ENCODE measurements at regions not wholly inside any gene's neighbourhood (a gene's known extent, or its start where the extent isn't known, plus 50 kb on each side); places are given as distances from the start of the nearest gene placed in this dataset.
"Not testable (repeated sequence)": the region's sequence is repeated elsewhere in the genome, so short reads cannot be mapped to it uniquely, and the experiment has no call there.

DNA sequence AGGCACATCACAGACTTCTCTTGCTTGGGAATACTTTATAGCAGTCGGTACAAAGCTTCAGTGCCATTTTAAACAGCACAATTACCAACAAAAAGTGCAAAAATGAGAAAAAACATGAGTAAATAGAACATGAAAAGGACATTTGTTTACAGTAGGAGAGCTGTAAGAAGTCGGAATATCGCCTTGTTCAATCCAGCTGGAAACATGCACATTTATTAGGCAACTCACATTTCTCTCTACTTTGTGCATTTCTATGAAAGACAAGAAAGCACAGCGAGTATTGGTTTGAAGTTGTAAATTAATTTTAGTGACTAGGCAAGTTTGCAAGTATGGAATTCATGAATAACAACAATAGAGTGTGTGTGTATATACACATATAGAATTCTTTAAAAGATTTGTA lies 484.7 kb downstream of the DACH1 start:
- DNase-seq (ENCODE audit: low read depth in 3 of 3, low spot score in 2 of 3): no peak

DNA sequence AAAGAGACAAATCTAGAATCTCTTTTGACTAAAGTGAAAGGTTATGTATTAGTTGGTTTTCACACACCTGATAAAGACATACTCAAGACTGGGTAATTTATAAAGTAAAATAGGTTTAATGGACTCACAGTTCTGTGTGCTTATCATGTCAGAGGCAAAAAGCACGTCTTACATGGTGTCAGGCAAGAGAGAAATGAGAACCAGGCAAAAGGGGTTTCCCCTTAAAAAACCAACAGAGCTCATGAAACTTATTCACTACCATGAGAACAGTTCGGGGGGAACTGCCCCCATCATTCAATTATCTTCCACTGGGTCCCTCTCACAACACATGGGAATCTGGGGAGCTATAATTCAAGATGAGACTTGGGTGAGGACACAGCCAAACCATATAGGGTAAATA lies 486.8 kb downstream of the DACH1 start:
- no peak for DNase-seq (ENCODE audit: low read depth in 3 of 3, low spot score in 2 of 3)

DNA sequence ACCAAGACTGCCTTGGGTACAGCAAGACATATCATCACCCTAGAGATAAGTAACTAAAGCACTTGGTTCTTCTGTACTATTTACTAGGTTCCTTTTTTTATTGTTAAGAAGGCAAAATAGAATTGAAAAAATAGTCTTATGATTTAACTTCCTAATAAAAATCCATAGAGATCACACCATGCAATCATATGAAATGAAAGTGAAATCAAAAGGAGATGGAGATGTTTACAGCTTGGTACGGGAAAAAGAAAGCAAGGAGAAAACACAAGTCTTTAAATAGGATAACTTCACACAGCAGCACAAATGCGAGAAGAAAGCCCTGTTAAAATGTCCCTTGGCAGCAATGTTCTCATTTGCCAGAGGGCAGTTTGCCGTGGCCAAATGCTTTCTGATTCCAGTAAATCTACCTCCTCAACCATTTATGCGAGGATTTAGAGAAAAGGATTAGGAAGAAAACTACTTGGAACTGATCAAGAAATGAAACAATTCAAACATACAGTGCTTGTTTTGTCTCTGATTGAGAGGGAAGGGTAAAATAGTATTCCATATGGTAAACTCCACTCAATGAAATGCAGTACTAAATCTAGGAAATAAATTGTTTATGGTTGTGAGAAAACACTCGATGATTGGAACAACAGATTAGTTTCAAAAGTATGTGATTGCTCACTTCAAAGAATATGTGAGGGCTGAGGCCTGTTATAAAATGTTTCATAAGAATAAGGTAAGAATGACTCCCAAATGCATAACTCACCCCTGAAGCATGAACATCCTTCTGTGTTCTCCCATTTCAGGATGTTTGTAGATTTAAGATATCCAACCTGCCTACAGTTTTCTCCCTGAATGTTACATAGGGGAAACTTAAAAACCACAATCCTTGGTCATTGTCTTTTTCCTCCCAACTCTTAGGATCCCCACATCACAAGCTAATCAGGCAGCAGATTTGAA lies 487.8 kb downstream of the DACH1 start:
- DNase-seq (ENCODE audit: low read depth in 3 of 3, low spot score in 2 of 3): no peak

DNA sequence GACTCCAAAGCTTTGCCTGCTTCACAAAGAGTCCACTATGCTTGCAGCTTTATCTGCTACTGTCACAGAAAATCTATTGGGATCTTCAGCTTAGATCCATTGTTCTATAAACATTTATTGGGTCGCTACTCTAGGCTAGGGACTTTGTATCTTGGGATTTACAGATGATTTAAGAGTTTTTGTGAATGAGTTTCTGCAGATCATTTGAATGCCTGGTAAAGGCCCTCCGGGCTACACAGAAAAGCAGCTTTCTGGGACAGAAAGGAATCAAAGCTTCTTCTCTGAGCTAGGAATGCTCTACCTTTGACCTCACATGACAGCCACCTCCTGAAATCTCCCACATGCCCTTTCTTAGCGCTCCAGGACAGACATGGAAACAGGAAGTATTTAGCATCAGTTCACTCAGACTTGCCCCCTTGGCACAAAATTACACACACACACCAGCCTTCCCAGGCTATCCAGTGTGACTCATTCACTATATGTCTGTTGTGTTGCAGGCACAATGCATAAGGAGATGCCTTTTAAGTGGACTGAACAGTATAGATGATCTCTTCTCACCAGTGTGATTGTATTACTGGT lies 492.4 kb downstream of the DACH1 start:
- DNase-seq (ENCODE audit: low read depth in 3 of 3, low spot score in 2 of 3): no peak

DNA sequence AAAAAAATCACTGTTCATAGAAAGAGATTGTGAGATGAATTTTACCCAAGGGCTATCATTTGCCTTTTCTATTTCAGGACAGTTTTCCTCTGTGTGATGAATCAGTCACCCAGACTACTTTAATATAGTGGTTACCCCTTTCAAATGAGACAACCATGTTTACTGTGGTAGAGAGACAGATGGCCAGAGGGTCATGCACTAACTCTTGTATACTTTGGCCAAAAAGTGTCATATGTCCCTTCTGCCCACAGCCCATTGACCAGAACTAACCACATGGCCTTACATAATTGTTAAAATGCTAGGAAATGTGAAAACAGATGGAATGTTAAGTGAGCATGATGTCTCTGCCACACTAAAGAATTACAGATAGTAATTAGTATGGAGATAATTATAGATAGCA lies 498.7 kb downstream of the DACH1 start:
- no peak for DNase-seq (ENCODE audit: low read depth in 3 of 3, low spot score in 2 of 3)

DNA sequence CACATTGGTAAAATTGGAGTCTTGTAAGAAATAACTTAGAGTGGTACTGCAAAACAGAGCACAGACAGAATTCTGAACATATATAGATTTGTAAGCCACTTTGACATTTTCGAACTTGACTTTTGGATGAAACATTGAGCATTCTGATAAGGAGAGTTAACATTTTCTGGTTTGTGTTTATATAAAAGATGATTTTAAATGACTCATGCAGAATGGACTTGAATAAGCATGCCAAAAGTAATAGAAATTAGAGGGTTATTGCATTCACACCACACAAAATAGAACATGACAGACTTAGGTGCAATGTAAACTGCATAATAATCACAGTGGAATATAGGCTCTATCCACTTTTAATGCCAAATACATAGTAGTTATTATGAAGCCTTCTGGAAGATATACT lies 507.0 kb downstream of the DACH1 start:
- DNase-seq (ENCODE audit: low read depth in 3 of 3, low spot score in 2 of 3): no peak

DNA sequence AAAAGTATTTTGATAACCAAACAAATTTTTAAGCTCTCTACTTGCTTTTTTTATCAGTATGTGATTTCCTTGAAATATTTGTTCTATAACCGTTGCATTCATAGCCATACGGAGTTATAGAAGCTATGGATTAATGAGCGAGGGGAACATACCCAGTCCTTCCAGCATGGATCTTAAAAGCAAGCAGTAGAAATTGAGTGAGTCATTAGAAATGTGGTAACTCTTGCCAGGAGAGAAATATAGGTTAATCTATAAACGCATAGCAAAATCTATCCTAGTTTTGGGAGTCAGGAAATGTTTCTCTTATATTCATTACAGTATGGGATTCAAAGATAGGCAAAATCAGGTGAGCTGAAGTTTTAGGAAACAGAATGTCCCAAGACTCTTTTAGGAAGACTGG lies 507.4 kb downstream of the DACH1 start:
- DNase-seq (ENCODE audit: low read depth in 3 of 3, low spot score in 2 of 3): no peak

DNA sequence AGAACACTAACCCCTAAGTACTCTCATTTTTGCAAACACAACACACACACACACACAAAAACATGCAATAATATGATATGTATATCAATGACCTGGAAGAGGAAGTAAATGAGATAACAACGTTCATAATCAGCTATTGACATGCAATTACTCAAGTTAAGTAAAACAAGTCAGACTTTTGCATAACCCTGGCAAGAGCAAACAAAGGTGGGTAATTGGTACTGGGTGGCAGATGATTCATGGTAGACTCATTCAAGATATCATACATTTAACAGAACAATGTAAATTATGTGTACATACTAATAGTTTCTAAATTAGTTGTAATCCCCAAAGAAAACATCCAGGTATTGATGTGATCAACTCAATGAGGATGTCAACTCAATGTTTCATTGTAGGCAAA lies 508.8 kb downstream of the DACH1 start:
- DNase-seq (ENCODE audit: low read depth in 3 of 3, low spot score in 2 of 3): no peak

DNA sequence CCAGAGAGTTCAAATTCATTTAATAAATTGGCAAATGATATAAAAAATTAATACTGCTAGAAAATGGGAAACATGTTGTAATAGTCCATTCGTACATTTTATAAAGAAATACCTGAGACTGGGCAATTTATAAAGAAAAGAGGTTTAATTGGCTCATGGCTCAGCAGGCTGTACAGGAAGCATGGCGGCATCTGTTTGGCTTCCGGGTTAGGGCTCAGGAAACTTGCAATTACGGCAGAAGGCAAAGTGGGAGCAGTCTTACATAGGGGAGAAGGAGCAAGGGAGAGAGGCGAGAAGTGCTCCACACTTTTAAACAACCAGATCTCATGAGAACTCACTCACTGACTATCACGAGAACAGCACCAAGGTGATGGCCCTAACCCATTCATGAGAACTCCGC lies 512.0 kb downstream of the DACH1 start:
- no peak for DNase-seq (ENCODE audit: low read depth in 3 of 3, low spot score in 2 of 3)

DNA sequence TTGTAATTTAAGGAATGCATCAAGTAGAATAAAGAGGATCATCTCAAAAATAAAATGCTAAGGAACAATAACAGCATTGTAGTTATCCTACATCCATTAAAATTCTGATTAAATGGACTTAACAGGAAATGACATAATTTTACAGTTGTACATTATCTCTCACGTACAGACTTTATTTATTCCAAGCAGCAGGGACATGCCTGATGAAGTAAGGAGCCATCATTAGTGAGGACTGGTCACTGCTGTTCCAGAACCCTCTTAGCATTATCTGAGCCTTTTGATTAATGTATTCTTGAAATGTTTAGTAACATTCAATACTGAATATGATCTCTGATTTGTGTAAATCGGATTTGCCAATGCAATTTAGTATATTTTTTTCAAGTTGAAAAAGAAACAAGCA lies 516.1 kb downstream of the DACH1 start:
- DNase-seq (ENCODE audit: low read depth in 3 of 3, low spot score in 2 of 3): no peak

DNA sequence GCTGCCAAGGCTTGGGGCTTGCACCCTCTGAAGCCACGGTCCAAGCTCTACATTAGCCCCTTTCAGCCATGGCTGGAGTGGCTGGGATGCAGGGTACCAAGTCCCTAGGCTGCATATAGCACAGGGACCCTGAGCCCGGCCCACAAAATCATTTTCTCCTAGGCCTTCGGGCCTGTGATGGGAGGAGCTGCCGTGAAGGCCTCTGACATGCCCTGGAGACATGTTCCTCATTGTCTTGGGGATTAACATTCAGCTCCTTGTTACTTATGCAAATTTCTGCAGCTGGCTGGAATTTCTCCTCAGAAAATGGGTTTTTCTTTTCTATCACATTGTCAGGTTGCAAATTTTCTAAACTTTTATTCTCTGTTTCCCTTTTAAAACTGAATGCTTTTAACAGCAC lies 521.1 kb downstream of the DACH1 start:
- DNase-seq (ENCODE audit: low read depth in 3 of 3, low spot score in 2 of 3): not testable (repeated sequence)

DNA sequence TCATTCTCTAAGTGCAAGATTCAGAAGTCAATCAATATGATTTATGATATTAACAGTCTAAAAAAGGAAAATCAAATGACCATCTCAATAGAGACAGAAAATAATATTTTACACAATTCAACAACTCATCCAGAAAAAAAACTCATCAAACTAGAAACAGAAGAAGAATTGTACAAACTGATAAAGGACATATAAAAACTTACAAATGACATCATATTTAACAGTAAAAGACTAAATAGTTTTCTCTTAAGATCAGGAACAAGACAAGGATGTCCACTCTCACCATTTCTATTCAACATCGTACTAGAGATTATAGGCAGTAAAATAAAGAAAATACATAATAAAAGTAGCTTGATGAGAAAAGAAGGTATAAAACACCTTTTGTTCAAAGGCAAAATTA lies 527.3 kb downstream of the DACH1 start:
- no peak for DNase-seq (ENCODE audit: low read depth in 3 of 3, low spot score in 2 of 3)

DNA sequence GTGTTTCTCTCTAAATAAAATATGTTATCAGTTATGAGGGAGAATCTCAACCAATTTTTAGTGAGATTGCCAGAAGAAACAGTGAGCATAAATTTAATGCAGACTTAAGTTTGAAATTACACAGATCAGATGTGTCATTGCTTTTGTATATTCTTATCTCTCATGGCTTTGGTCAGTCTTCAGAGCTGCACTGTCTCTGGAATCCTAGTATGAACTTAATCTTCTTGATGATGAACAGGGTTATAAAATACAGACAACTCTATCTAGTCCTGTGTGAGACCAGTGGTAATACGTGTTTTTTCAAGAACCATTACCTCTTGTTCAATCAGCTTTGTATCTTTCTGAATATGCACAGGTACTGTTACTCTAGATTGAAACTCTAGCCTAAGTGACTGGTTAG lies 528.0 kb downstream of the DACH1 start:
- no peak for DNase-seq (ENCODE audit: low read depth in 3 of 3, low spot score in 2 of 3)

DNA sequence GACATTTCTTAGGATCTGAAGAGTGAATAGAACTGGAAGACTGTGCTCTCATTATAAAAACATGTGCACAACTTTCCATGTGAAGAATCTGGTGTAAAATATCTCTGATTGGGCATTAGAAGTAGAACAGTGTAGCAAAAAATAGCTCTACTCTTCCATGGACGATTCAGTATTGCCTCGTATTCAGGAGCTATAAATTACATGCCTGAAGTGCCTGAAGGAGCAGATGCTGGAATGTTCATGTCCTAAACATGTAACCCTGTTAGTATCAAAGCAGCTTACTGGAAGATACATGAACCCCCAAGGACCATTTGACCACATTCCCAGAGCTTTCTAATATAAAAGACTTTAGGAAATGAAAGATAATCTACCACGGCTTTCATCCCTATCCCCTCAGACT lies 528.9 kb downstream of the DACH1 start:
- no peak for DNase-seq (ENCODE audit: low read depth in 3 of 3, low spot score in 2 of 3)

DNA sequence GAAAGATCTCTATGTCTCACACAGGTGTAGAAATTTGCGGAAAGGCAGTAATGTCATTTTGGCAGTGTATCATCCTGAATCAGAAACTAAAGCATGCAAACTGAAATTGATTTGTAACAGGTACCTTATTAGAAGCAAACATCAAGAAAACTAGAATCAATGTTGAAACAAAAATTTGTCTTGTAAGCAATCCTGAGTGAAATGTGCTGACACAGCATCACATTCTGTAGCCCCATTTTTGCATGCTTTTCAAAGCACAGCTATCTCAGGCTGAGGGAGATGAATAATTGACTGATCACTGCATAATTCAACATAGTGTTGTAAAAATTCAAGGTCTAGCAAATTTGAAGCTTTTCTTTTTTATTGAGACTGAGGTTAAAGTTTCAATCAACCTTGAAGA lies 539.7 kb downstream of the DACH1 start:
- no peak for DNase-seq (ENCODE audit: low read depth in 3 of 3, low spot score in 2 of 3)

DNA sequence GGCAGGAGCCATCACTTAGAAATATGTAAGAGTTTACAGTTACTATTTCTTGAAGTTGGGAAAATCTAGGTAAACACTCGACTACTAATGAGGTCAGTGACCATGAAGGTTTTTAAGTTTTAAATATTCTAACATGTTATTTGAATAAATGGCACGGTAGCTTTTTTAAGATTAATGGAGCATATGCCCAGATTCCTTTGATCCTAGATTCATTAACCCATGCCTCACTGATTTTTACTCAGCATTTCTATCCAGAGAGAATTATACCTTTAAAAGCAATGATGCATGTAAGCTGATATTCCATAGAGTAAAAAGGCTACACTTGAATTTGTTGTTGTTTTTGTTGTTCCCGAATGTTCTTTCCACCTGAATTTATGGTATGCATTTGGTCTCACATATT lies 541.4 kb downstream of the DACH1 start:
- DNase-seq (ENCODE audit: low read depth in 3 of 3, low spot score in 2 of 3): no peak

DNA sequence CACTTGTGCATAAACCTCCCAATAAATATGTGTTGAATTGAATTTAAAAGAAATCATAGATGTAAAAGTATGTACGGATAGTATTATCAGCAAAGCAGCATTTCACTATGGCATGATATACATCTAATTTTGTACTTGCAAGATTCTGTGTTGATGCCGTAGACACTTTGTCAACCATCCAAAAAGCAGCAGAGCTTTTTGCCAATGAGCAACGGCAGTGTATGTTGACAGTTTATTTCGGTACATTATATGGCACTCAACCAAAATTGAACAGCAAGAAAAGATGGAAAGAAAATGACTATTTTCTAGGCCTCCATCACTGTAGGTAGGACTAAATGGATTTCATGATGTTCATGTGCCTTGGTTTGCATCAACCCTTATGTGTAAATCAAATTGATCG lies 543.7 kb downstream of the DACH1 start:
- no peak for DNase-seq (ENCODE audit: low read depth in 3 of 3, low spot score in 2 of 3)

DNA sequence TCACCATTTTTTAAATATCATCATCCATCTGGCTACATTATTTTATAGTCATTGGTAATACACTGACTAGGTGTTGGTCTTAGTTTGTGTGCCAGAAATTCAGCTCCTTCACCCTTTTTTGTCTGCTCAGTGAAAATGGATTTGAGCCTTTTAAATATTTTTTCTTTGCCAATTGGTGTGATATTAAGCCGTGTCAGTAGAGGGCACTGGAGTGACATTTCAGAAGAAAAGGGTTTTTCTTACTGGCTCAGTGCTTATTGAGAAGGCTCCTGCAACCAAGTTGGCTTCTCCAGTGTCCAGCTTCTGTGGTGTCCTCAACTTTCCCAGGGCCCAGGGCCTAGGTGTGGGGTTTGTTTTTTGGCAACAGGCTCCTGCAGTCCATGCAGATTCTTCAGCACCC lies 546.6 kb downstream of the DACH1 start:
- no peak for DNase-seq (ENCODE audit: low read depth in 3 of 3, low spot score in 2 of 3)

DNA sequence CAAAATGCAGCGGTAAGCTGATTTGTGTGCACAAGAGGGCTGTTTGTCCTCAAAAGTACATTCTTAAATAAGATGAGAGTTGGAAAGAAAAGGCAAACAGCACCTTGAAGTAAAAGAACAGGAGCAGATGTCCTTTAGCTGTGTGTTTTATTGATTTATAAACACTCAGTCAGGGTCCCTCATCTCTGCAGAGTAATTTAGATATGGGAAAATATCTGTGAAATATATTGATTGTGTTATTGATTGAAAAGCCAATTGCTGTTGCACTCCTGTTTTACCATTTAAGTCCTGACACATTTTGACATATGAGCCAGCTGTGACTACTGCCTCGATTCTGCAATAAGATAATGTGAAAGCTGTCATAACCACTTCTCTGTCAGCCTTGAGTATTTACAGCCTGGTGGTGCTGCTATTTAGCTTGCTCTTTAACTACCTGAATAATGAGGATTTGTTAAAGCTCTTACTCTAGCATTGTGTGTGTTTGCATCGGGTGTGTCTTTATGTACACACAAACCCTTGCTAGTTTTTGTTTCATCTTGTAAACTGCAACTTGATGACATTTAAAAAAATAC lies 550.1 kb downstream of the DACH1 start:
- DNase-seq (ENCODE audit: low read depth in 3 of 3, low spot score in 2 of 3): no peak

DNA sequence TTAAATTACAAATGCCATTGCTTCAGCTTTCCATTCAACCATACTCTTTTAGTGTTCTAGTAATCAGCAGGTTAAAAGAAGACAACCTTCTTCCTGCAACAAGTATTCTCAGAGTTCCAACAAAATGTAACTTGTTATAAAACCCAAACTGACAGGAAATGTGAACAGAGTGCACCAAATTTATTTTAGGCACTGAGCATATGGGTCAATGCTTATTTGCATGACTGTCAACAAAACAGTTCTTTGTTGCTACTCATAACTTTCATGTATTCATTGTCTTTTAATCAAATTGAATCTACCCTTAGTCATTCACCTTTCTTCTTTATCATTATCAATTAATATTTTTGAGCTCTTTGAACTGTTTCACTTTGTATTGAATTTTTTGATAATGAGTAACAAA lies 554.1 kb downstream of the DACH1 start:
- DNase-seq (ENCODE audit: low read depth in 3 of 3, low spot score in 2 of 3): no peak

DNA sequence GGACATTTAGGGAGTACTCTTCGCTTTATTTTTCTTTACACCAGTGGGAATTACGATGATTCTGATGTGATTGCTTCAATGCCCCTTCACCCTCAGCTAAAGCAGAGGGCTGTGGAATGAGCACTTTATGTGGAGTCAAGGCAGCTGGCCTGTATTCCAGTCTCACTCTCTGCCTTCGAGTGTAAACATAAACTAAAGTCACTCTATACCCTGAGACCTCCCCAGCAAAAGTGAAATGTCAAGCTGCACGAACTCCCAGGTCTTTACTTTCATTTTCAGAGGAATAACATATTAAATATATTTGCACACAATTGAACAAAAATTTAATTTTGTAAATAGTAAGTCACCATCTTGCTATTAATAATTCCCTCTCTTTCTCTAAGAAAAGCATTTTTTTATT lies 557.1 kb downstream of the DACH1 start:
- DNase-seq (ENCODE audit: low read depth in 3 of 3, low spot score in 2 of 3): no peak

DNA sequence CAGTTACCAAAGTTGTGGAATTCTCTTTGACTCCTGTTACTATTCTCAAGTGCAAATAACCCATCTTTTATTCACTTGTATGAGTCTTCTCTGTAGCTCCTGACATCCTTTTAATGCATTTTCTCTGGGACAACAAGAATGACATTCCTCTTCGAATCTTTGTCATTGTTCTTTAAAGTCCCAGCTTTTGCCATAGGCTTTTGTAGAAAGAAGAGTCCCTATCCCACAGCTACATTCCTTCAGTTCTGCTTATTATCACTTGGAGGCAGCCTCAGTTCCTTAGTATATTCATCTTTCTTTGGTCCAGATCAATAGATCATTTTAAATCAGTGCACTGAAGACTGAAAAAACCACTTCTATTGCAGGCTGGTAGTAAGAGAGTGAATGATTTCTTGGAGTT lies 560.2 kb downstream of the DACH1 start:
- no peak for DNase-seq (ENCODE audit: low read depth in 3 of 3, low spot score in 2 of 3)
